ENCODE measurements at regions not wholly inside any gene's neighbourhood (a gene's known extent, or its start where the extent isn't known, plus 50 kb on each side); places are given as distances from the start of the nearest gene placed in this dataset.

- no peak for DNase-seq (ENCODE audit: low spot score)
- FAIRE-seq: no peak
Measured at GRCh38 chr12:77407931-77408330, 342.6 kb upstream of the E2F7 start.

- FAIRE-seq (no peak), DNase-seq (ENCODE audit: low spot score) (no peak)
Measured at GRCh38 chr12:77406219-77406905, 341.0 kb upstream of the E2F7 start.

DNA sequence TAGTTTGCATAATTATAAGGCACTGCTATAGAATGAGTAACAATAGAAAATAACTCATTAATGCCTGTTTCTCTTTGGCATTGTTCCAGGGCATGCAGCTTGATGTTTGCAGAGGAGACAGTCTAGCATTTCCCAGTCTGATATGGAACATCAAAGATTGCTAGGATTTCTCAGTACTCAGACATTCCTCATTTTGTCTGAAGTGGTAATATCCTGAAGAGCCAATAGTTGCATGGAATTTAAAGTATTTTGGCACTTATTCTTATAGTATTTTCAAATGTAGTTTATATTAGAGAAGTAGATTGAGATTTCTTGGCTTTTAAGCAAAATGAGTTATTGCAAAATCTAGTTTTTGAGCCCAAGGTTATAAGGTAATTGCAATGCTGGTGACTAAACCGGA lies 337.3 kb upstream of the E2F7 start:
- no peak for FAIRE-seq
- DNase-seq (ENCODE audit: low spot score): no peak

- no peak for DNase-seq (ENCODE audit: low spot score)
- no peak for FAIRE-seq
Measured at GRCh38 chr12:77401770-77402081, 336.4 kb upstream of the E2F7 start.

GRCh38 chr12:77401064-77401769 lies 335.8 kb upstream of the E2F7 start:
- FAIRE-seq: no peak
- DNase-seq (ENCODE audit: low spot score): no peak

DNA sequence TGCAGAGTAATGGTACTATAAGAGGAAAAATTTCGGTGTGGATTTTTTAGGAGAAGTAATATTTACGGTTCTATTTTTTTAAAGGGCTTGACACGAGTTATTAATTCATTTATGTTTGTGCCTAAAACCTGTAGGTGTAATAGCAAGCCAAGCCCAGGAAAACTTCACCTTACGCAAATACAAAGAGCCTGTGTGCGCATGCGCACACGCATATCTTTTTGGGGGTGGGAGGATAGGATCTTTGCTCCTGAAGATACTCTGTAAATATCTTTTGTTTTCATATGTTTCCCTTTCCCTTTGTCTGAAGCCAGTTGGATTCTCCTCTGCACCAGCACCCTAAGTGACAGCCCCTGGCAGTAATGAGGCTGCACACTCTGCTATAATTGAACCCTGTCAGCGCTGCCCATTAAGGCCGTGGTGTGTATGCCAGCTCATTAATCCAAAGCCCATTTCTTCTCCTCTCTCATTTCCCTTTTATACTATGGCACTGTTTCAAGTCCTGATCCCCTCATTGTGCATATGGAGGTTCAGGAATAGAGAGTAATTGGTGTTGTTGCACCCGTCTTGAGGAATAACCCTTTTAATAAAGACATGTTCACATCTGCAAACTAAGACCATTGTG lies 327.2 kb upstream of the E2F7 start:
- DNase-seq (ENCODE audit: low spot score) (no peak), FAIRE-seq (no peak)

DNA sequence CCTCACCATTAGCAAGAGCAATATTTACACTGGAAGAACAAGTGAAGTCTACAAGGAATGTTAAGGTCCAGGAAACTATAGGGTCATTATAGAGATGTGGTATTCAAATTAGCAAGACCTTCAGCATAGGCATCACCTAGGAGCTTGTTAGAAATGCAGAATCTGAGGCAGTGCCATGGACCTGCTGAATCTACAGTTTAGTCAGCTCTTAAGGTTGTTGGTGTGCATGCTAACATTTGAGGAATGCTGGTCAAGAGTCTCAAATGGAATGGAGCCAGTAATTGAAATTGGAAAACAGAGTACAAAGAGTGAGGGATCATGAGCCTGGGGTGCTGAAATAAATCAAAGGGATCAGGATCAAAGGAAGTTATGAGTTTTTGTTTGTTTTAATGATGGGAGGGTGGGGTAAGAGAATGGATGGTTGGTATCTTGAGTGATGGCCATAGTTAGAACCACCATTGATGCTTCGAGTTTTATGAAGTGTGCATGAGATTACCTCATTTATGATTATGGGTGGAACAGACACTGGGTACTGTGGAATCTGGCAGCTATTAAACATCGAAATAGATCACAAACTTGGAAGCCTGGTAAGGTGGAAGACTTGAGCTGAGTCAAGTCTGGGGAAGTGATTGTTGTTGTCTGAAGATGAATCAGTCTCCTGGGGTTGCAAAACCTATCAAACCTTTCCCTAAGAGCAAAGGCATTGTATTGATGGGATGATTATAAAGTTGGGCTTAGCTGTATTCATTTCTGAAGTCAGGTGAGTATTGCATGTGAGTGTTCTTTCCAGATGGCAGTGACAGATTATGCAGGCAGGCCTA lies 323.3 kb upstream of the E2F7 start:
- DNase-seq (ENCODE audit: low spot score): no peak
- FAIRE-seq: no peak

DNA sequence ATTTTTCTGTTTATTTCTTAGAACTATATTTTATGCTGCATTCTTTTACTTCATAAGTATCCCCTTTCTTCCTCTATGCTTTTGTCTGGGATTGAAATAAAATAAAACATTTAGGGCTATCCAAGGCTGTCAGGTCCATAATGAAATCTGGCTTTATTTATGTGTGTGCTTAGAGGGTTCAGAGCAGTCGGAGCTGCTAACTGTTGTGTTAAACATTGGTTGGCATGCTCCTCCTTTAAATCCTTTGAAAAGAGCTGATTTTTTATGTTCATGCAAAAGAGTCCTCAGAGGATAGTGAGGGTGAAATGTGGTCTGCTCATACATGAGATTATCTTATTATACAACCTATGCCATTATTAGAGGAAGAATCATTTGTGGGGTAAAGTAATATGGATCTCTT lies 322.3 kb upstream of the E2F7 start:
- FAIRE-seq (no peak), DNase-seq (ENCODE audit: low spot score) (no peak)

- no peak for DNase-seq (ENCODE audit: low spot score)
- no peak for FAIRE-seq
Measured at GRCh38 chr12:77387214-77387613, 321.8 kb upstream of the E2F7 start.

GRCh38 chr12:77384941-77385340 lies 319.6 kb upstream of the E2F7 start:
- FAIRE-seq (no peak), DNase-seq (ENCODE audit: low spot score) (no peak)

DNA sequence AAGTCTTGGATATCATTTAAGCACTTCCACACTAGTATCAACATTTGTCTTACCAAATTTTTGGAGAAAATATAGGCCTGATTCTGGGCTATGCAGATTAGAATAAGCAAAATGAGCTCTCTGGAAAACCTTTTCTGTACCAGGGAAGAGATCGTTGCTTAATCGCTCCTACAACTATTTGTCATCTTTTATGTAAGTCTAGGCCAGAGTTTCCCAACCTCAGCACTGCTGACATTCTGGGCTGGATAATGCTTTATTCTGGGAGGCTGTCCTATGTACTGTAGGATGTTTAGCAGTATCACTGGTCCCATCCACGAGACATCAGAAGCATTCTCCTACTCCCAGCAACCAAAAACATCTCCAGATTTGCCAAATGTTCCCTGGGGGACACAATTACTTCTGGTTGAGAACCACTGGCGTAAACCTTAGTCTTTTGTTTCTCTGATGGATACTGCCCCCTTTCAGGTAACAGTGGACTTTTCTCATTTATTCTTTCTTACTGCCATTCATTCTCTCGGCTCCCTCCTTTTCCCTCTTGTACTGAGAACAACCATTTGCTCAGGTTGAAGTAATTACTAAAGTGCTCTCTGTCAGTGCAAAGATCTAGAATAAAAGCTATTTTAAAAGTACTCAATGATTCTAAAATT lies 316.9 kb upstream of the E2F7 start:
- no peak for FAIRE-seq
- DNase-seq (ENCODE audit: low spot score): no peak

- FAIRE-seq (no peak), DNase-seq (ENCODE audit: low spot score) (no peak)
Measured at GRCh38 chr12:77377622-77378021, 312.3 kb upstream of the E2F7 start.

DNA sequence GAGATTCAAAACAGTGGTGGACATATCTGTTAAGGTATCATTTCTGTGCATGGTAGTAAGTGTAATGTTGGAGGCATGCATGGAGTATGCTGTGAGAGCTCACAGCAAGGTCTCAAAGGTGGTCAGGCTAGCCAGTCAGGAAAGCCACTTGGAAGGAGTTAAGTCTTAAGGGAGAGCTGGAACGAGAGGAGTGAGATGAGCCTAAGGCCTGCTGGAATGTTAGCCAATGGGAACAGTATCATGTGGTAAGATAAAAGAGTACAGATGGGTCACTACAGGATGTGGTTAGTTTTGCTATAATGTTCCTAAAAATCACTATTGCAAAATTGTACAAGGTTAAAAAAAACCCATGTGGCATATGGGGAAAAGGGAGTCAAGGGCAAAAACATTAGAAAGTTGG lies 311.7 kb upstream of the E2F7 start:
- DNase-seq (ENCODE audit: low spot score) (no peak), FAIRE-seq (no peak)

DNA sequence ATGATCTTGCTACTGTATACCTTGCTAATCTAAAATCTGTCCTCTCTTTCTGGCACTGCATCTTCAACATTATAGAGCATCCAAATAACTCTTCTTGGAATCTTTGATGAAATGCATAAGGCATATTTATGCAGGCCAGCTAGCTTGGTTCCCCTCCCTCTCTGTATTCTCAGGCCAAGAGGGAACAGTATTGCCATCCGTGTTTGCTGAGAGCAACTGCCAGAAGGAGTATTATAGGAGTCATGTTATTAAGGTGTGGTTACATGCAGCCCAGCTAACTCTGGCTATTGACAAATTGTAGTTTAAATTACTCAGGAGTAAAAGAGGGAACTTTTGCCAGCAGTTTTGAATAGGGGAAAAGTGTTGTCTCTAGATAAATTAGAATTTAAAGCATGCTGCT lies 309.3 kb upstream of the E2F7 start:
- no peak for FAIRE-seq
- DNase-seq (ENCODE audit: low spot score): no peak

DNA sequence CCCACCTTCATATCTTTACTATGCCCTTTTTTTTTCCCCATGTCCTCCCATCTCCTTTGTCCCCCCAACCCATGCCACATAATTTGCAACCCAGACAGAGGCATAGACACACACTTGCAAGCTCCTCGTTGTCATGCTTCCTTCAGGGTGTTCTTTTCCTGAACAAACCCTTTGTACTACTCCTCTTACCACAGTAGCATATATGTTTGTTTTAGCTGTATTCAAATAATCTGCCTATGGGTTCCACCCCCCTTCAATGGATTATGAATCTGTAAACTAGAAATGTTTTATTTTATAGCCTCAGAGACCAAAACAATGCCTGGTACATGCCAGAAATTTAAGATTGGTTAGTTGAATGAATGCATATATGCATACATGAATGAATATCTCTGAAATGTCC lies 307.1 kb upstream of the E2F7 start:
- no peak for DNase-seq (ENCODE audit: low spot score)
- no peak for FAIRE-seq

DNA sequence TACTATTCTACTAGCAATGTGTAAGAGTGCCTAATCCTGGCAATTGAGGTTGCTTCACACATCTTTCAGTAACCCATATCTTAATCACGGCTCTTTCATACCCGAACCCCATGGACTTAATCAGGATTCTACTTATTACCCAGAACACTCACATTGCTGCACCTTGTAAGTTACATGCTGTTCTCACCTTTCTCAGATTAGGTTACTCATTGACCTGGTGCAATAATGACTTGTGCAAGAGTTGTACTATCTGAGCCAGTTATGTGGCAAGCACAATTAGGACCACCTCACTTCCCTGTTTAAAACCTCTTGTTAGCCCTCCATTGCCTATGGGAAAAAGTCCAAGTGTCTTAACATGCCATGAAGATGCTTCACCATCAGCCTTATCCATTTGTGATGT lies 306.7 kb upstream of the E2F7 start:
- DNase-seq (ENCODE audit: low spot score) (no peak), FAIRE-seq (no peak)

GRCh38 chr12:77368379-77368778 lies 303.0 kb upstream of the E2F7 start:
- DNase-seq (ENCODE audit: low spot score): no peak
- FAIRE-seq: no peak

GRCh38 chr12:77366616-77367015 lies 301.2 kb upstream of the E2F7 start:
- DNase-seq (ENCODE audit: low spot score): no peak
- FAIRE-seq: no peak

- DNase-seq (ENCODE audit: low spot score) (no peak), FAIRE-seq (no peak)
Measured at GRCh38 chr12:77364400-77364799, 299.0 kb upstream of the E2F7 start.

DNA sequence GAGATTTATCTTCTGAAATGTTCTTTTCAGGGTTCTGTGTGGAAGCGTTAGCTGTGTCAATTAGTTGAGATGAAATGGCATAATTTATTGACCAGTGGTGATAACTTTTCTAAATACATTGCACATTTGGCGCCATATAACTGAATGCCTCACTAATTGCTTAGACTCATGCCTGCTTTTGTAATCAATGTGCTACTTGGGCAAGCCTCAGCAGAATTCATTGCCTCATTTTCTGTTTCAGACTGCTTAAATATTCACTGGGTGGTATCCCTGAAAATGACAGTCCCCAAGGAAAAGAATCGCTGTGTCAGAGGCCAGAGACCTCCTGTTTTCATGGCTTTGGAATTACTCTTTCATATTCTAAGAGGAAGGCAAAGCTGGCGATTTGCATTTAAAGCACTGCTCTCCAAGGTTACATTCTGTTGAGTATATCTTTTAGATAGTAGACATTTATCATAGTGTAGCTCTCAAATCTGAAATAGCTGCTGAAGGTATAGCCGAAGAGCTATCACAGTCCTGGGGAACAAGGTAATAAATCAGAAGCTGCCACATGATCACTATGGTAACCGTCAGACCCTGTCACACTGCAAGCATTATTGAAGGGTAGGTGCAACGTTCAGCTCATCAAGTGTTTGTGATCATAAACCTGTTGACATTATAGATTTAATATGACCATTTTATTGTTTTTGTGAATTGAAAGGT lies 297.3 kb upstream of the E2F7 start:
- DNase-seq (ENCODE audit: low spot score): no peak
- no peak for FAIRE-seq

DNA sequence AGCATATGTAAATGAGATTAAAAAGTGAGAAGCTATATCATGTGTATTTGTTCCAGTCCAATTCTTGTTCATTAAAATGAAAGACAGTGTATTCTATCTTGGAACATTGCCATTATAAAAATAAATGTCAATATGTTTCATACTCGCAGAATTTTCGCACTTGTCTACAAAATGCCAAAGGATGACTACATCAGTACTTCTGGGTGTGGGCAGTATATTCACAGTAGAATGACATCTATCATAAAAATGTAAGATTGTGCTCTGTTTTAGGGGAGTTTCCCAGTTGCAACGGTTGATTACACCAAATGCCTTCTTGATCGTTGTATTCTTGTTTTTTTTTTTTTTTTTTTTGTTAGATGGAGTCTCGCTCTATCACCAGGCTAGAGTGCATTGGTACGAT lies 292.3 kb upstream of the E2F7 start:
- no peak for FAIRE-seq
- DNase-seq (ENCODE audit: low spot score): no peak

All from RCC 7860 (cell line).